HEK293T (cell line): ENCODE measurements at regions not wholly inside any gene's neighbourhood (a gene's known extent, or its start where the extent isn't known, plus 50 kb on each side); places are given as distances from the start of the nearest gene placed in this dataset.

Experiments
- CTCF ChIA-PET: fragments of 350-600 bp; formaldehyde crosslinking; extraction: SDS; loops from one replicate; lab custom pipeline; 2021; ENCODE audit warnings: antibody characterized with exemption, inconsistent platforms; lab: Yijun Ruan, JAX
- POLR2A ChIA-PET: fragments of 350-600 bp; formaldehyde crosslinking; extraction: SDS; loops from one replicate; lab custom pipeline; 2020; ENCODE audit warnings: antibody characterized with exemption, inconsistent platforms; lab: Yijun Ruan, JAX
- DNase-seq: peaks from one replicate; pipeline ENCODE4 v3.0.0; 2012; ENCODE audit warnings: mixed read lengths; ENCODE audit errors: extremely low spot score
- ARNT ChIP-seq: fragments of 450-650 bp; IDR thresholded peaks from 2 replicates; pipeline ENCODE4 v1.6.1; 2017; ENCODE audit warnings: mild to moderate bottlenecking
- BHLHE40 ChIP-seq: fragments of 450-650 bp; IDR thresholded peaks from 2 replicates; pipeline ENCODE4 v1.6.1; 2016; ENCODE audit warnings: mild to moderate bottlenecking, moderate library complexity, borderline replicate concordance
- CTBP1 ChIP-seq: fragments of 450-650 bp; IDR thresholded peaks from 2 replicates; pipeline ENCODE4 v1.6.1; 2016; ENCODE audit warnings: borderline replicate concordance
- ELF4 ChIP-seq: fragments of 450-650 bp; IDR thresholded peaks from 2 replicates; pipeline ENCODE4 v1.6.1; 2017; ENCODE audit warnings: antibody characterized with exemption
- FOXA1 ChIP-seq: fragments of 450-650 bp; IDR thresholded peaks from 2 replicates; pipeline ENCODE4 v1.6.1; 2016; ENCODE audit warnings: mild to moderate bottlenecking
- FOXK2 ChIP-seq: fragments of 450-650 bp; IDR thresholded peaks from 2 replicates; pipeline ENCODE4 v1.6.1; 2016; ENCODE audit warnings: mild to moderate bottlenecking
- FOXM1 ChIP-seq: fragments of 450-650 bp; IDR thresholded peaks from 2 replicates; pipeline ENCODE4 v1.6.1; 2017; ENCODE audit warnings: mild to moderate bottlenecking, borderline replicate concordance
- HDGF ChIP-seq: fragments of 450-650 bp; IDR thresholded peaks from 2 replicates; pipeline ENCODE4 v1.6.1; 2017; ENCODE audit warnings: antibody characterized with exemption, borderline replicate concordance
- L3MBTL2 ChIP-seq: fragments of 450-650 bp; conservative IDR thresholded peaks from 2 replicates; pipeline ENCODE4 v1.6.1; 2016; ENCODE audit warnings: mild to moderate bottlenecking
- LEF1 ChIP-seq: fragments of 450-650 bp; IDR thresholded peaks from 2 replicates; pipeline ENCODE4 v1.6.1; 2017; ENCODE audit warnings: mild to moderate bottlenecking, borderline replicate concordance
- NFRKB ChIP-seq: fragments of 450-650 bp; IDR thresholded peaks from 2 replicates; pipeline ENCODE4 v1.6.1; 2016; ENCODE audit warnings: mild to moderate bottlenecking, moderate library complexity
- SP1 ChIP-seq: fragments of 450-650 bp; IDR thresholded peaks from 2 replicates; pipeline ENCODE4 v1.6.1; 2017
- SUZ12 ChIP-seq: fragments of 450-650 bp; IDR thresholded peaks from 2 replicates; pipeline ENCODE4 v1.6.1; 2016; ENCODE audit warnings: mild to moderate bottlenecking
- TARDBP ChIP-seq: fragments of 450-650 bp; IDR thresholded peaks from 2 replicates; pipeline ENCODE4 v1.6.1; 2016
- ZNF384 ChIP-seq: fragments of 450-650 bp; IDR thresholded peaks from 2 replicates; pipeline ENCODE4 v1.6.1; 2016
- TF ChIP-seq, protein P1 (sequence below): fragments of 450-650 bp; IDR thresholded peaks from 2 replicates; pipeline ENCODE4 v1.6.1; 2016

DNA sequence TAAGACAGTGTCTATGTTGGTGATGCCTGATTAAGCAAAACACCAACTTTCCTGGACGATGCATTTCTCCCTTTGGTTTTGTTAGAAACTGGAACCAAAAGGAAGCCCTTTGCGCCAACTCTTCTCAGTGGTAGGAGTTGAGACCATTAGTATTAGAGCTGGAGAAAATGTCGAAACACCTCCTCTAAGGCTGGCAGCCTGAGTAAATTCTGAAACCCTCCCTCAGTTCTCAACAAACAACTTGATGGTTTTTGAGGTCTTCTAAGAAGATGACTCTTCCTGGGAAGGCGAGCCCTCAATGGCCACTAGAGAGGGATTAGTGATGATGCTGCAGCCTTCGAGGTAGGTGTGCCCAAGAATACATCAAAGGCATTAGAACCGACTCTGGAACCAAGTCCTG, 78.4 kb upstream of the CCN6 start:
- DNase-seq = no peak
- POLR2A ChIA-PET = no interaction called here
- no peak for TF ChIP-seq HDGF
- no peak for TF ChIP-seq FOXK2
- no peak for TF ChIP-seq FOXA1
- CTCF ChIA-PET = no interaction called here

DNA sequence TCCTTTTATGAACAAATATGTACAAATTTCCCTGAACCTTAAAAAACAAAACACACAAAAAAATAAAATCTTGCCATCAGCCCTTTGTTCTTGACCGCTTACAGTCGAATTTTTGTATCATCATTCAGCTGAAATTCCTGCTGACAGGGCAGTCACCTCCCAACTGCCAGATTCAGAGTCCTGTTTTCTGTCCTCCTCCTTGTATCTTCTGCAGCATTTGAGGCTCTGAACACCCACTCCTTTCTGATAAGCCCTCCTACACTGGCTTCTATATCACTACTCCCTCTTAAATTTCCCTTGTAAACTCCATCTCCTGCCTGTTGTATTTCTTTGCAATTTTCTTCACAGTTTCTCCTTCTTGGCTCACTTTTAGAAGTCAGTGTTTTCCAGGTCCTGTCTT, 77.8 kb upstream of the CCN6 start:
- no peak for TF ChIP-seq FOXM1
- TF ChIP-seq, protein P1, sequence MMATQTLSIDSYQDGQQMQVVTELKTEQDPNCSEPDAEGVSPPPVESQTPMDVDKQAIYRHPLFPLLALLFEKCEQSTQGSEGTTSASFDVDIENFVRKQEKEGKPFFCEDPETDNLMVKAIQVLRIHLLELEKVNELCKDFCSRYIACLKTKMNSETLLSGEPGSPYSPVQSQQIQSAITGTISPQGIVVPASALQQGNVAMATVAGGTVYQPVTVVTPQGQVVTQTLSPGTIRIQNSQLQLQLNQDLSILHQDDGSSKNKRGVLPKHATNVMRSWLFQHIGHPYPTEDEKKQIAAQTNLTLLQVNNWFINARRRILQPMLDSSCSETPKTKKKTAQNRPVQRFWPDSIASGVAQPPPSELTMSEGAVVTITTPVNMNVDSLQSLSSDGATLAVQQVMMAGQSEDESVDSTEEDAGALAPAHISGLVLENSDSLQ = no peak
- no peak for TF ChIP-seq ELF4
- TF ChIP-seq LEF1 = no peak
- no peak for TF ChIP-seq HDGF
- TF ChIP-seq FOXA1 = no peak
- no peak for TF ChIP-seq L3MBTL2
- TF ChIP-seq TARDBP = no peak
- POLR2A ChIA-PET = no interaction called here
- CTCF ChIA-PET = no interaction called here
- DNase-seq = no peak

DNA sequence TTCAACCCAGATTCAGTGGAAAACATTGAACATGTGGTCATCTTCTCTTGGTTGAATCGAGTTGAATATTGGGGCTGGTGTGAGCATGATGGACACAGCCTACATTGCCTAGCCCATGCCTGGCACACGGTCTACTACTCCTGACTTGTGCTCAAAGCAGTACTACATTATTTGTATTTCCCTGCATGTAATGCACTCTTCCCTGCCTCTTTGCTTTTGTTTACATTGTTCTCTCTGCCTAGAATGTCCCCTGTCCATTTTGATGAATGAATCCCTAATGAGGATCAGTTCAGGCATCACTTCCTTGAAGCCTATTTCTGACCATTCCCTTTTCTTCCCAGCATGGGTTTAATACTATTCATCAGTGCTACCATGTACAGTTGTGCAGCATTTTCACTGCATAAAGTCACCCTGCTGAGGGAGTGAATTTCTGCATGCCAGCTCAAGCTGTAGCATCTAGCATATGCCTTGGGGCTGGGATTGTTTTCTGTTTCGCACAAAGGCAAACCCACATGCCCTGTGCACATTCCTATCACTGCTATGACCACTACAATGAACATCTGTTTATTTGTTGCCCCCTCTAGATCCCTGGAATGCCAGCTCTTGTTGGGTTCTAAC, 75.3 kb upstream of the CCN6 start:
- ChIA-PET POLR2A (no interaction called here), CTCF (no interaction called here)
- no peak for DNase-seq
- TF ChIP-seq ZNF384 (no peak), NFRKB (no peak), BHLHE40 (no peak), TARDBP (no peak), LEF1 (no peak), SP1 (no peak)
- TF ChIP-seq, protein P1 = no peak

DNA sequence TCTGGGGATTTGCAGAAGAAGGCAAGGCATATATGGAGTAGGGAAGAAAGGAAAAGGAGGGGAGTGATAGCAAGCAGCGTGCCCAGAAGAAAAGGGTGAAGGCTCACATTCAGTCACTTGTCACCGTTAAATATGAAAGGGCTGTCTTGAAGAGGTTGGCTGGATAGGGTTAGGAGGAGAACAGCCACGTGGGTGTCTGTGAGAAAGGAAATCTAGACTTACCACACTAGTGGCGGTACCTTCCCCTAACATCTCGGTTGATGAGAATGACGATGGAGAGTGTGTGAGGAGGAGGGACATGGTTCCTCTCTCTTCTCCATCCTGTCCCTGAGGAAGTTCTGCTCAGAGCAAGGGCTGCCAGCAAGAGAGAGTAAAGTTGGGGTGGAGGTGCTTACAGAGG, 74.3 kb upstream of the CCN6 start:
- DNase-seq = no peak
- TF ChIP-seq LEF1 (no peak), TARDBP (no peak), NFRKB (no peak), FOXA1 (no peak), BHLHE40 (no peak), FOXM1 (no peak), HDGF (no peak), SP1 (no peak), ELF4 (no peak), CTBP1 (no peak)
- ChIA-PET CTCF (no interaction called here), POLR2A (no interaction called here)

DNA sequence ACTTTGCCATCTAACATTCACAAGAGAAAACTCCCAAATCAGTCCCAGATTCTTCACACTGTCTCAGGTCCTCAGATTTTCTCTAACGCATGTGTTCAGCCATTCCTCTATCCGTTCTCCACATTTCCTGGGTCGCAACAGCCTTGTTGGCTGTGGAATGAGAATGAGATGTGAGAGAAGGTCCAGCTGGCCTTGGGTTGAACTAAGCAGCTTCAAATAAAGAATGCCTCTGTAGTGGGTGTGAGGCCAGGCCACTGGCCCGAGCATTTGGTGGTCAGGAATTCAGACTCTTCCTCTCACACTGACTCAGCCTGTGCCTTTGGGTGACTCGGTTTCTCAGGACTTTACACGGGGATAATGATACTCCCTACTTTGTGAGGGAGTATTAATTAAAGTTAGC, 73.8 kb upstream of the CCN6 start:
- TF ChIP-seq CTBP1 (no peak), TARDBP (no peak), ZNF384 (no peak), NFRKB (no peak), L3MBTL2 (no peak), HDGF (no peak), ARNT (no peak), FOXM1 (no peak), ELF4 (no peak), LEF1 (no peak), FOXK2 (no peak), SUZ12 (no peak), FOXA1 (no peak), SP1 (no peak), BHLHE40 (no peak)
- TF ChIP-seq, protein P1 = no peak
- ChIA-PET POLR2A (no interaction called here), CTCF (no interaction called here)

DNA sequence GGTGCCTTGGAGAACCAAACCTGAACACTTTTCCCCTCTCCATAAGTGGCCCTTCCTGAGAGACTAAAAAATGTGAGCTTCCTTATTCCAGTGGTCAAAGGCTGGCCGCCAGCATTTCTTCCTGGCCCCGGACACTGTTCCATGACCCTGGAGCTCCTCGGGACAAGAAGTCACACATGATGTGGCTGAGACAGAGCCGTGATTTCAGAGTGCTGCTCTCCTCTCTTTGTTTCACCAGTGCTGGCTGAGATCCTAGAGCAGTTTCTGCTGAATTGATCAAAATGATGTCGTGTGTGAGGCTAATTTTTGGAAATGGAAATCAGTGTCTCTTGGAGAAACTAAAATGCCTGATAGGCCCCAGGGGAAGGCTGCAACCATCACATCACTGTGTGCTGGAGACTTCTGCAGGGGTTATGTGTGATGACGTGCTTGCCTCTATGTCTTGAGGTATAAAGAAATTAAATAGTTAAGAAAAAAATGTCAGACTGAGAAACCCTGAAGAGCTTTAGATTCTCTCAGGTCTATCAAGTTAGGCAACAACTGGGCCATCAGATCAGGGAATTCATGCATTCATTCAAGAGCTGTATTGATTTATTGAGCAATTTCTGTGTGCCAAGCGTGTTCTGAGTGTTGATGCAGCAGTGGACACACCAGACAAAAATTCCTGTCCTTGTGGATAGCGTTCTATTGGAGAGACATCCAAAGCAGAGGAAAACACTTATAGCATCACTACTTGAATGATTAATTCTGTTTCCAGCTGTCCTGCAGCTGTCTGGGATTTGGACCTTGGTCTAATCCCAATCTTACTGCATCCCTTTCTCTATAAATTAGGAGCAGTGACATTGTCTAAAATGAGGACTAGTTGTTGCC, 72.7 kb upstream of the CCN6 start:
- DNase-seq = no peak
- CTCF ChIA-PET = interaction anchor here (1.1 kb wide), 1 partner anchor 270 kb away, joined by 3 read pairs; no protein-coding TSS in a partner anchor
- POLR2A ChIA-PET = no interaction called here
- TF ChIP-seq BHLHE40 (no peak), ELF4 (no peak), FOXM1 (no peak), FOXA1 (no peak), TARDBP (no peak), NFRKB (no peak), ZNF384 (no peak), L3MBTL2 (no peak)

More for the DNA sequence above, 73.8 kb upstream of the CCN6 start:
- no peak for DNase-seq
